ENCODE measurements at regions not wholly inside any gene's neighbourhood (a gene's known extent, or its start where the extent isn't known, plus 50 kb on each side); places are given as distances from the start of the nearest gene placed in this dataset.
A peak's percentile ranks its signal among the peaks of the same experiment; 100 is the strongest.

DNA sequence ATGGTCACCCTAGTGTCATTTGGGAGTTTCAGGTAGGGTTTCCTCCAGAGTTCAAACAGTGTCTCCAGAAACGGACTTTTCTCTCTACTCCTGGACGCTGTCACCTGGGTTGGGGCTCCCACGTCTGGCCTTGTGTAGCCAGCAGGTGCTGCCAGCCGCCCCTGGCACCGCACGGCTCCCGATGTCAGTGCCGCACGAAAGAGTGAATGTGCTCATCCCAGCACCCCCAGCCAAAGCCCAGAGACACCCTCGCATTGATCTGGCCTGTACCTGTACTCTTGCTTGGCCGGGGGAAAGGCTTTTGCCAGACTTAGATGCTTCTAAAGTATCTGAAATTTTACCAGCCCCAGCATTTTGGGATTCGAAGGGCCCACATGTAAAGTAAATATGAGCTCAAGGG, 351.9 kb downstream of the C16orf95 start:
- ChIA-PET POLR2A (no interaction called here), CTCF (no interaction called here)
- Histone ChIP-seq H3K4me3 (ENCODE audit: low read depth, low read length) (no peak overlapping the region), H3K4me1 (ENCODE audit: control insufficient read depth, insufficient read depth, low read length) (no peaks in the 10 kb centered on the region), H3K36me3 (ENCODE audit: control insufficient read depth in 2 of 2, insufficient read depth in 1 of 2, low read length in 2 of 2) (no peaks in the 10 kb centered on the region), H3K9me3 (ENCODE audit: control insufficient read depth, insufficient read depth, low read depth, low read length) (no peaks in the 10 kb centered on the region), H3K27ac (ENCODE audit: extremely low read depth, low read depth, low read length) (no peak overlapping the region)
- TF ChIP-seq CTCF (tag by site-specific recombination; IDR thresholded peaks at IDR 0.05) (no peak), MZF1 (tag by site-specific recombination; IDR thresholded peaks at IDR 0.05; ENCODE audit: borderline replicate concordance) (no peak), PBX3 (CRISPR knock-in tag; IDR thresholded peaks at IDR 0.05) (no peak), ZNF146 (tag by site-specific recombination; IDR thresholded peaks at IDR 0.05) (no peak), ZNF658 (tag by site-specific recombination; IDR thresholded peaks at IDR 0.05) (no peak)
- TF ChIP-seq, protein P1, sequence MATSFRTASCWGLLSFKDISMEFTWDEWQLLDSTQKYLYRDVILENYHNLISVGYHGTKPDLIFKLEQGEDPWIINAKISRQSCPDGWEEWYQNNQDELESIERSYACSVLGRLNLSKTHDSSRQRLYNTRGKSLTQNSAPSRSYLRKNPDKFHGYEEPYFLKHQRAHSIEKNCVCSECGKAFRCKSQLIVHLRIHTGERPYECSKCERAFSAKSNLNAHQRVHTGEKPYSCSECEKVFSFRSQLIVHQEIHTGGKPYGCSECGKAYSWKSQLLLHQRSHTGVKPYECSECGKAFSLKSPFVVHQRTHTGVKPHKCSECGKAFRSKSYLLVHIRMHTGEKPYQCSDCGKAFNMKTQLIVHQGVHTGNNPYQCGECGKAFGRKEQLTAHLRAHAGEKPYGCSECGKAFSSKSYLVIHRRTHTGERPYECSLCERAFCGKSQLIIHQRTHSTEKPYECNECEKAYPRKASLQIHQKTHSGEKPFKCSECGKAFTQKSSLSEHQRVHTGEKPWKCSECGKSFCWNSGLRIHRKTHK (tag by site-specific recombination; IDR thresholded peaks at IDR 0.05), result no peak

DNA sequence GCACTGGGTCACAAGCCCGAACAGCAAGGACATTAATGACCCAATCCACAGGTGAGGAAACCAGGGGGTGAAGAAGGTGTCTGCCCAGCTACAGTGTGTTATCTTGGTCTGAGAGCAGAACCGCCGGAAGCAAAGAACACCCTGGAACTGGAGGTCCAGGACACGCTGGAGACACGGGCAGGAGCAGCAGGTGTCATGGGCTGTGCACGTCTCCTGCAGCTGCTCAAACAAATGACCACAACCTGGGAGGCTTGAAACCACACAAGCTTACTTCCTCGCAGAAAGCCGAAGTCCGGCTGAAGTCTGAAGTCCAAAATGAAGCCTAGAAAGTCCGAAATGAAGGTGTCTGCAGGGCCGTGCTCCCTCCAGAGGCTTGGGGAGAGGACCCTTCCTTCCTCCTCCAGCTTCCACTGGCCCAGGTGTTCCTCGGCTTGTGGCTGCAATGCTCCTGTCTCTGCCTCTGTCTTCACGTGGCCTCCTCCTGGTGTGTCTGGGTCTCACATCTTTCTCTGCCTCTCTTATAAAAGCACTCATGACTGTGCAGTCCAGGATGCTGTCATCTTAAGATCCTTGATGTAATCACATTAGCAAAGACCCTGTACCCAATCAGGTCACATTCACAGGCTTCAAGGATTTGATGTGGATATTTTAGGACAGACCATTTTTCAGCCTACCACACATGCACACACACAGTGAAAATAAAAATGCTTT, 351.2 kb downstream of the C16orf95 start:
- no peaks in the 10 kb centered on the region for H3K9me3 ChIP-seq (ENCODE audit: control insufficient read depth, insufficient read depth, low read depth, low read length)
- CTCF ChIA-PET, result no interaction called here
- no peaks in the 10 kb centered on the region for H3K4me1 ChIP-seq (ENCODE audit: control insufficient read depth, insufficient read depth, low read length)
- POLR2A ChIA-PET, result no interaction called here
- no peak overlapping the region for H3K27ac ChIP-seq (ENCODE audit: extremely low read depth, low read depth, low read length)
- no peak overlapping the region for H3K4me3 ChIP-seq (ENCODE audit: low read depth, low read length)
- H3K36me3 ChIP-seq (ENCODE audit: control insufficient read depth in 2 of 2, insufficient read depth in 1 of 2, low read length in 2 of 2), result no peaks in the 10 kb centered on the region
- 0 out of 2 replicates have a peak, but pooled peaks have one; percentile 15 for TF ChIP-seq SCRT2 (tag by site-specific recombination; IDR thresholded peaks at IDR 0.05)
- TF ChIP-seq ZNF174 (tag by site-specific recombination; IDR thresholded peaks at IDR 0.05), result no peak

DNA sequence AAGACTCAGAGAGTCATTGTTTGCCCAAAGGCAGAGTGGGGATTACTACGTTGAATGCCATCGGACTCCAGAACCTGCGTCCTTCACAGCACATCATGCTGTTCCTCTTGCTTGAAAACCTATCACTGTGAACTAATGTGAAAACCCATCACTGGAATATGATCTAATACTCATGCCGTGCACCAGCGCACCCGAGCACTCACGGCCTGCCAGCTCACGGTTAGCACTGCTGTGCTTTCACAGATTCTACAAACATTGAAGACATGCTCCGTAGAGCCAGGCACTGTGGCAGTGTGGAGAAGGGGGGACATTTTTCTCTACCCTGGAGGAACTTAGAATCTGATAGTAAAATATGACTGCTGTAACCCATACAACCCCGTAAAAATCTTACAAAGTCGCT, 350.4 kb downstream of the C16orf95 start:
- H3K27ac ChIP-seq (ENCODE audit: extremely low read depth, low read depth, low read length), result no peak overlapping the region
- no peak overlapping the region for H3K4me3 ChIP-seq (ENCODE audit: low read depth, low read length)
- no peaks in the 10 kb centered on the region for H3K36me3 ChIP-seq (ENCODE audit: control insufficient read depth in 2 of 2, insufficient read depth in 1 of 2, low read length in 2 of 2)
- CTCF ChIA-PET, result no interaction called here
- POLR2A ChIA-PET, result no interaction called here
- H3K9me3 ChIP-seq (ENCODE audit: control insufficient read depth, insufficient read depth, low read depth, low read length), result no peaks in the 10 kb centered on the region
- TF ChIP-seq ZXDB (tag by site-specific recombination; IDR thresholded peaks at IDR 0.05) (no peak), ZNF510 (tag by site-specific recombination; IDR thresholded peaks at IDR 0.05; ENCODE audit: insufficient replicate concordance) (no peak), ZNF624 (tag by site-specific recombination; IDR thresholded peaks at IDR 0.05) (no peak), ZNF747 (tag by site-specific recombination; IDR thresholded peaks at IDR 0.05) (no peak), ZNF184 (tag by site-specific recombination; IDR thresholded peaks at IDR 0.05) (no peak), ZNF76 (tag by site-specific recombination; IDR thresholded peaks at IDR 0.05; ENCODE audit: borderline replicate concordance, low read depth) (no peak), MZF1 (tag by site-specific recombination; IDR thresholded peaks at IDR 0.05; ENCODE audit: borderline replicate concordance) (no peak), ZNF121 (tag by site-specific recombination; IDR thresholded peaks at IDR 0.05) (no peak), SP7 (tag by site-specific recombination; IDR thresholded peaks at IDR 0.05) (no peak), ZBTB7A (tag by site-specific recombination; IDR thresholded peaks at IDR 0.05; ENCODE audit: low read depth) (no peak), BCL11A (tag by site-specific recombination; IDR thresholded peaks at IDR 0.05; ENCODE audit: low read depth) (no peak), ZNF785 (tag by site-specific recombination; IDR thresholded peaks at IDR 0.05) (no peak), ZNF23 (tag by site-specific recombination; IDR thresholded peaks at IDR 0.05; ENCODE audit: borderline replicate concordance) (no peak), ZNF626 (tag by site-specific recombination; IDR thresholded peaks at IDR 0.05) (no peak)
- TF ChIP-seq, protein P2, sequence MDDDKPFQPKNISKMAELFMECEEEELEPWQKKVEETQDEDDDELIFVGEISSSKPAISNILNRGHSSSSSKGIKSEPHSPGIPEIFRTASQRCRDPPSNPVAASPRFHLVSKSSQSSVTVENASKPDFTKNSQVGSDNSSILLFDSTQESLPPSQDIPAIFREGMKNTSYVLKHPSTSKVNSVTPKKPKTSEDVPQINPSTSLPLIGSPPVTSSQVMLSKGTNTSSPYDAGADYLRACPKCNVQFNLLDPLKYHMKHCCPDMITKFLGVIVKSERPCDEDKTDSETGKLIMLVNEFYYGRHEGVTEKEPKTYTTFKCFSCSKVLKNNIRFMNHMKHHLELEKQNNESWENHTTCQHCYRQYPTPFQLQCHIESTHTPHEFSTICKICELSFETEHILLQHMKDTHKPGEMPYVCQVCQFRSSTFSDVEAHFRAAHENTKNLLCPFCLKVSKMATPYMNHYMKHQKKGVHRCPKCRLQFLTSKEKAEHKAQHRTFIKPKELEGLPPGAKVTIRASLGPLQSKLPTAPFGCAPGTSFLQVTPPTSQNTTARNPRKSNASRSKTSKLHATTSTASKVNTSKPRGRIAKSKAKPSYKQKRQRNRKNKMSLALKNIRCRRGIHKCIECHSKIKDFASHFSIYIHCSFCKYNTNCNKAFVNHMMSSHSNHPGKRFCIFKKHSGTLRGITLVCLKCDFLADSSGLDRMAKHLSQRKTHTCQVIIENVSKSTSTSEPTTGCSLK (tag by site-specific recombination; IDR thresholded peaks at IDR 0.05), result no peak
- H3K4me1 ChIP-seq (ENCODE audit: control insufficient read depth, insufficient read depth, low read length), result no peaks in the 10 kb centered on the region
